ENCODE measurements at regions not wholly inside any gene's neighbourhood (a gene's known extent, or its start where the extent isn't known, plus 50 kb on each side); places are given as distances from the start of the nearest gene placed in this dataset.
A peak's percentile ranks its signal among the peaks of the same experiment; 100 is the strongest.

DNA sequence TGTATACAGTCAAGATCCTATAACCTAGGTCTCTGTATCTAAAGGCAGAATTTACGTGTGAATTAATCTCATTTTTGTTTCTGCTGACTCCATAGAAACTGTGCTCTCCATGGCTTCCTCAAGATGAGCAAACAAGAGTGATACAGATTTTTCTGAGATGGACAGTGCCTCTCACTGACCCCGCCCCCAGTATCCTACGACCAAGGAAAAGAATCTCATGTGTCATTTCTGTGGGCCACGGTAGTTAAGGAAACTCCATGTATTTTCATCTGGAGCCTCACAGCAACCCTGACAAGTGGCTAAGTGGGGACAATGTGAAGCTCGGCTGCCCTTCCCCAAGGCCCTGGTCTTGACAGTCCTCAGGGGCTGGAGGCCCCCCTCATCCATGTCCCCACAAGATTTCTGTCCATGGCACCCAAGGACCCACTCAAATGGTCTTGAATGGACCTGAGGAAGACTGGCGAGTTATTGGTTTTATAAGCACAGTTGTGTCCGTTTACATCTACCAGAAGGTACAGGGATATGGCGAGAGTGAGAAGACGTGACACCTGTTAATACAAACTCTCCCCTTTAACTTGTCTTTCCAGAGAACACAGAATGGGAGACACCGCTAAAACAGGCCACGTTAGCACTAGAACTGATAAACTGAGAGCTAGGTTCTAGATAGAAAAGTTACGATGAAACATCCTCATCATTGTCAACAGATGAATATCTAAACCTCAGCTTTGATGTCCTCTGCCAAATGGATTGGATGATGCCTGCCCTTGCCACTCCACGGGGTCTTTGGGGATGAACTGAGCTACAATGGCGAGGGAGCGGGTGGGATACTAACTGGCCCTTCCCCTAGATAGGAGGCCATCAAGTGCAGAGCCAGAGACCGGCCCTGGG lies 108.4 kb upstream of the EGLN3 start:
- no peaks in the 10 kb centered on the region for H3K36me3 Mint-ChIP-seq (ENCODE audit: low read depth, unreplicated experiment)
- DNase-seq (ENCODE audit: low spot score) = no peak
- H3K4me3 Mint-ChIP-seq (ENCODE audit: unreplicated experiment) = peak overlapping the region; percentile 56
- H3K9me3 Mint-ChIP-seq (ENCODE audit: unreplicated experiment) = no peaks in the 10 kb centered on the region
- TF ChIP-seq CTCF (IDR thresholded peaks at IDR 0.05; ENCODE audit: unreplicated experiment) = no peak
- H3K27me3 Mint-ChIP-seq (ENCODE audit: unreplicated experiment) = peaks cover 2% of the 10 kb centered on the region
- H3K27ac Mint-ChIP-seq (ENCODE audit: unreplicated experiment) = no peak overlapping the region
- H3K4me1 Mint-ChIP-seq (ENCODE audit: unreplicated experiment) = peaks cover 17% of the 10 kb centered on the region

DNA sequence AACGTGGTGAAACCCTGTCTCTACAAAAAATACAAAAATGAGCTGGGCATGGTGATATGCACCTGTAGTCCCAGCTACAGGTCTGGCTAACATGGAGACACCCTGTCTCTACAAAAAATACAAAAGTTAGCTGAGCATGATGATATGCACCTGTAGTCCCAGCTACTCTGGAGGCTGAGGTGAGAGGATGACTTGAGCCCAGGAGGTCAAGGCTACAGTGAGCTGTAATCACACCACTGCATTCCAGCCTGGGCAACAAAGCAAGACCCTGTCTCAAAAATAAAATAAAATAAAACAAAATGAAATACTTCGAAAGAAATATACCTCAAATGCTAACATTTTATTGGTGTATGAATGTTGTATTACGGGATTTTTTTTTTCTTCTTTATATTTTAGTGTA lies 107.6 kb upstream of the EGLN3 start:
- Mint-ChIP-seq H3K36me3 (ENCODE audit: low read depth, unreplicated experiment) (no peaks in the 10 kb centered on the region), H3K4me1 (ENCODE audit: unreplicated experiment) (peaks cover 25% of the 10 kb centered on the region), H3K4me3 (ENCODE audit: unreplicated experiment) (no peak overlapping the region), H3K27me3 (ENCODE audit: unreplicated experiment) (peaks cover 4% of the 10 kb centered on the region), H3K27ac (ENCODE audit: unreplicated experiment) (no peak overlapping the region), H3K9me3 (ENCODE audit: unreplicated experiment) (no peaks in the 10 kb centered on the region)
- no peak for DNase-seq (ENCODE audit: low spot score)
- no peak for TF ChIP-seq CTCF (IDR thresholded peaks at IDR 0.05; ENCODE audit: unreplicated experiment)

DNA sequence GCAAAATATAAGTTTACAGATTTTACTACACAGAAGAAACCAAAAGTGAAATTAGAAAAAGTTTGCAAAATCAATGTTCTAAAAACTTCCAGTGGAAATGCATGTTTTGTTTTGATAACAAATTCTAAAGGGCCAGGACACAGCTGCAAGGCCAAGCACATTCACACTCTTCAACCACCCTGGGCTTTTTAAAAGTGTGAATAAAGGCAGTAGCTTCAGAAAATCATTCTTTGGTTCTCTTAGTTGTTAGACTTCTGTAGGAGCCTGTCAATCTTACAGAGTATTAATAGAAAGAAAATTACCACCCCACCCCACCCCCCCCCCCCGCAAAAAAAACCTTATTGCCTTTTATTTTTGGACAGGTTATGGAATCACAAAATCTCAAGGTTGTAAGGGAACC lies 105.2 kb upstream of the EGLN3 start:
- no peak for TF ChIP-seq CTCF (IDR thresholded peaks at IDR 0.05; ENCODE audit: unreplicated experiment)

GRCh38 chr14:34055157-34055950 lies 104.5 kb upstream of the EGLN3 start:
- no peak for TF ChIP-seq CTCF (IDR thresholded peaks at IDR 0.05; ENCODE audit: unreplicated experiment)
- H3K36me3 Mint-ChIP-seq (ENCODE audit: low read depth, unreplicated experiment) = no peaks in the 10 kb centered on the region
- H3K4me1 Mint-ChIP-seq (ENCODE audit: unreplicated experiment) = peaks cover 30% of the 10 kb centered on the region
- H3K4me3 Mint-ChIP-seq (ENCODE audit: unreplicated experiment) = no peak overlapping the region
- no peak for DNase-seq (ENCODE audit: low spot score)
- no peaks in the 10 kb centered on the region for H3K9me3 Mint-ChIP-seq (ENCODE audit: unreplicated experiment)
- peak overlapping the region; percentile 31 for H3K27ac Mint-ChIP-seq (ENCODE audit: unreplicated experiment)
- peaks cover 6% of the 10 kb centered on the region for H3K27me3 Mint-ChIP-seq (ENCODE audit: unreplicated experiment)

More for the DNA sequence above, 105.2 kb upstream of the EGLN3 start:
- Mint-ChIP-seq H3K27ac (ENCODE audit: unreplicated experiment) (no peak overlapping the region), H3K36me3 (ENCODE audit: low read depth, unreplicated experiment) (no peaks in the 10 kb centered on the region), H3K4me3 (ENCODE audit: unreplicated experiment) (no peak overlapping the region), H3K4me1 (ENCODE audit: unreplicated experiment) (peaks cover 33% of the 10 kb centered on the region), H3K9me3 (ENCODE audit: unreplicated experiment) (no peaks in the 10 kb centered on the region), H3K27me3 (ENCODE audit: unreplicated experiment) (peaks cover 7% of the 10 kb centered on the region)
- DNase-seq (ENCODE audit: low spot score) = no peak
